Loucy (cell line): ENCODE measurements at regions not wholly inside any gene's neighbourhood (a gene's known extent, or its start where the extent isn't known, plus 50 kb on each side); places are given as distances from the start of the nearest gene placed in this dataset.

Experiments used
- CTCF ChIP-seq: fragments of 200-600 bp; sonication (generic); conservative IDR thresholded peaks from 2 replicates; pipeline ENCODE4 v1.5.1; 2014; ENCODE audit warnings: mild to moderate bottlenecking, antibody characterized with exemption, low read length
- EZH2phosphoT487 ChIP-seq: fragments of 200-600 bp; IDR thresholded peaks from 2 replicates; pipeline ENCODE4 v1.6.1; 2018; ENCODE audit warnings: antibody characterized with exemption, mild to moderate bottlenecking, moderate library complexity, borderline replicate concordance

- TF ChIP-seq EZH2phosphoT487 (no peak), CTCF (peak; percentile 95)
Observed at GRCh38 chr6:169831450-169832246, 80.2 kb downstream of the ERMARD start.
